H9 (cell line): ENCODE measurements at regions not wholly inside any gene's neighbourhood (a gene's known extent, or its start where the extent isn't known, plus 50 kb on each side); places are given as distances from the start of the nearest gene placed in this dataset.

ENCODE experiments used
- DNase-seq: peaks from one replicate; pipeline ENCODE4 v3.0.0-alpha.2; 2017
- H2AFZ ChIP-seq: one replicate; pipeline ENCODE4 v1.6.1; 2013; ENCODE audit warnings: mild to moderate bottlenecking, low read length, control low read depth, moderate library complexity
- H2AK5ac ChIP-seq: 2 replicates; pipeline ENCODE4 v1.6.1; 2013; ENCODE audit warnings: low read length, control low read depth, mixed read lengths; ENCODE audit not compliant: insufficient read length
- H2BK120ac ChIP-seq: one replicate; pipeline ENCODE4 v1.6.1; 2013; ENCODE audit warnings: low read depth, mild to moderate bottlenecking, low read length, control low read depth, inconsistent platforms; ENCODE audit not compliant: poor library complexity, severe bottlenecking
- H2BK12ac ChIP-seq: 2 replicates; pipeline ENCODE4 v1.6.1; 2013; ENCODE audit warnings: low read length, control low read depth, mixed read lengths, low read depth; ENCODE audit not compliant: insufficient read length
- H2BK15ac ChIP-seq: 2 replicates; pipeline ENCODE4 v1.6.1; 2013; ENCODE audit warnings: low read depth, low read length, control low read depth
- H2BK20ac ChIP-seq: one replicate; pipeline ENCODE4 v1.6.1; 2013; ENCODE audit warnings: low read depth, mild to moderate bottlenecking, low read length, control low read depth, inconsistent platforms; ENCODE audit not compliant: poor library complexity, severe bottlenecking
- H2BK5ac ChIP-seq: 2 replicates; pipeline ENCODE4 v1.6.1; 2013; ENCODE audit warnings: low read length, control low read depth, mixed read lengths; ENCODE audit not compliant: insufficient read length
- H3K14ac ChIP-seq: 2 replicates; pipeline ENCODE4 v1.6.1; 2013; ENCODE audit warnings: low read length, control low read depth; ENCODE audit not compliant: insufficient read depth
- H3K18ac ChIP-seq: 2 replicates; pipeline ENCODE4 v1.6.1; 2013; ENCODE audit warnings: low read depth, mild to moderate bottlenecking, mixed read lengths, low read length, control low read depth; ENCODE audit not compliant: insufficient read length
- H3K23ac ChIP-seq: 2 replicates; pipeline ENCODE4 v1.6.1; 2013; ENCODE audit warnings: low read length, control low read depth, mixed read lengths, low read depth; ENCODE audit not compliant: insufficient read length
- H3K23me2 ChIP-seq: 2 replicates; pipeline ENCODE4 v1.6.1; 2013; ENCODE audit warnings: low read depth, mild to moderate bottlenecking, mixed read lengths, low read length, control low read depth; ENCODE audit not compliant: insufficient read length, poor library complexity, severe bottlenecking
- H3K27ac ChIP-seq: 2 replicates; pipeline ENCODE4 v1.5.1; 2013; ENCODE audit warnings: low read length, control low read depth, mixed read lengths, low read depth; ENCODE audit not compliant: insufficient read length
- H3K27me3 ChIP-seq: 2 replicates; pipeline ENCODE4 v1.6.1; 2013; ENCODE audit warnings: low read length, control low read depth, inconsistent platforms; ENCODE audit not compliant: insufficient read depth
- H3K4ac ChIP-seq: 2 replicates; pipeline ENCODE4 v1.6.1; 2013; ENCODE audit warnings: low read depth, mild to moderate bottlenecking, control low read depth, inconsistent platforms, low read length, moderate library complexity
- H3K4me1 ChIP-seq: 2 replicates; pipeline ENCODE4 v1.6.1; 2013; ENCODE audit warnings: low read length, control low read depth, inconsistent platforms; ENCODE audit not compliant: insufficient read depth
- H3K4me2 ChIP-seq: 2 replicates; pipeline ENCODE4 v1.6.1; 2013; ENCODE audit warnings: low read length, control low read depth, mixed read lengths; ENCODE audit not compliant: insufficient read length, insufficient read depth
- H3K56ac ChIP-seq: 2 replicates; pipeline ENCODE4 v1.6.1; 2013; ENCODE audit warnings: low read depth, mild to moderate bottlenecking, mixed read lengths, low read length, control low read depth; ENCODE audit not compliant: insufficient read length
- H3K79me1 ChIP-seq: 2 replicates; pipeline ENCODE4 v1.6.1; 2013; ENCODE audit warnings: low read depth, mild to moderate bottlenecking, moderate library complexity, low read length, control low read depth, inconsistent platforms; ENCODE audit not compliant: insufficient read depth, poor library complexity, severe bottlenecking
- H3K79me2 ChIP-seq: 2 replicates; pipeline ENCODE4 v1.6.1; 2013; ENCODE audit warnings: low read length, control low read depth, inconsistent platforms; ENCODE audit not compliant: insufficient read depth
- H3K9ac ChIP-seq: 2 replicates; pipeline ENCODE4 v1.6.1; 2013; ENCODE audit warnings: low read length, control low read depth, mixed read lengths; ENCODE audit not compliant: insufficient read length; ENCODE audit errors: extremely low read depth
- H3K9me3 ChIP-seq: one replicate; pipeline ENCODE4 v1.6.1; 2013; ENCODE audit warnings: low read depth, low read length, inconsistent platforms; ENCODE audit not compliant: control insufficient read depth
- H3T11ph ChIP-seq: one replicate; pipeline ENCODE4 v1.6.1; 2013; ENCODE audit warnings: mild to moderate bottlenecking, low read length, control low read depth, inconsistent platforms
- H4K20me1 ChIP-seq: one replicate; pipeline ENCODE4 v1.6.1; 2013; ENCODE audit not compliant: control insufficient read depth, insufficient read length, insufficient read depth
- H4K5ac ChIP-seq: 2 replicates; pipeline ENCODE4 v1.6.1; 2013; ENCODE audit warnings: low read depth, mild to moderate bottlenecking, mixed read lengths, low read length, control low read depth; ENCODE audit not compliant: insufficient read length
- H4K8ac ChIP-seq: replicated peaks from 2 replicates; pipeline ENCODE4 v1.6.1; 2013; ENCODE audit warnings: low read length, control low read depth, mixed read lengths, low read depth; ENCODE audit not compliant: insufficient read length
- H4K91ac ChIP-seq: 2 replicates; pipeline ENCODE4 v1.6.1; 2013; ENCODE audit warnings: low read depth, mild to moderate bottlenecking, moderate library complexity, mixed read lengths, low read length, control low read depth; ENCODE audit not compliant: insufficient read length
- H3K27ac Mint-ChIP-seq, 3 experiments: 2 replicates in 2 of 3; 3 replicates in 1 of 3; pipeline ENCODE4 v1.8.0; 2020 to 2021; ENCODE audit warnings: mixed read lengths in 3 of 3, mild to moderate bottlenecking in 1 of 3, moderate library complexity in 1 of 3
- H3K27me3 Mint-ChIP-seq: 2 replicates; pipeline ENCODE4 v1.8.0; 2021; ENCODE audit warnings: low read depth, mild to moderate bottlenecking, moderate library complexity, mixed read lengths
- H3K36me3 Mint-ChIP-seq, 3 experiments: 2 replicates in 2 of 3; 3 replicates in 1 of 3; pipeline ENCODE4 v1.8.0; 2020 to 2021; ENCODE audit warnings: low read depth in 3 of 3, mixed read lengths in 3 of 3; ENCODE audit not compliant: insufficient read depth in 1 of 3
- H3K4me1 Mint-ChIP-seq, 2 experiments: 2 replicates each; pipeline ENCODE4 v1.8.0; 2020; ENCODE audit warnings: mixed read lengths in 2 of 2
- H3K4me3 Mint-ChIP-seq, 2 experiments: 2 replicates in 1 of 2; 3 replicates in 1 of 2; pipeline ENCODE4 v1.8.0; 2020 to 2021; ENCODE audit warnings: mild to moderate bottlenecking in 2 of 2, mixed read lengths in 2 of 2, moderate library complexity in 1 of 2
- H3K9me3 Mint-ChIP-seq, 2 experiments: 2 replicates in 1 of 2; 3 replicates in 1 of 2; pipeline ENCODE4 v1.8.0; 2020; ENCODE audit warnings: mild to moderate bottlenecking in 2 of 2, mixed read lengths in 2 of 2, moderate library complexity in 1 of 2
- CTCF ChIP-seq: fragments of 200-600 bp; sonication (generic); conservative IDR thresholded peaks from 3 replicates; pipeline ENCODE4 v1.8.0; 2021; ENCODE audit warnings: antibody characterized with exemption, mild to moderate bottlenecking
- WGBS: extraction: QIAGEN DNeasy Blood & Tissue Kit; methylation state at CpG from one replicate; pipeline ENCODE4 v1.1.7; 2013; ENCODE audit warnings: missing lambda C conversion rate, low lambda C conversion rate, mixed read lengths; ENCODE audit not compliant: insufficient read length; ENCODE audit errors: extremely low coverage; 5-methylcytosine and 5-hydroxymethylcytosine counted together

- Histone ChIP-seq H2BK15ac (no peak overlapping the region), H2AFZ (no peak overlapping the region), H3T11ph (no peak overlapping the region), H3K79me1 (no peaks in the 10 kb centered on the region), H2BK12ac (no peak overlapping the region), H3K79me2 (no peaks in the 10 kb centered on the region), H4K91ac (no peak overlapping the region), H3K56ac (no peak overlapping the region), H3K9ac (no peak overlapping the region), H3K27ac (no peak overlapping the region), H3K23me2 (no peaks in the 10 kb centered on the region), H2BK20ac (no peak overlapping the region), H3K4ac (no peak overlapping the region), H3K4me1 (no peaks in the 10 kb centered on the region), H3K27me3 (no peaks in the 10 kb centered on the region), H3K14ac (no peak overlapping the region), H3K4me2 (no peak overlapping the region), H3K23ac (no peak overlapping the region), H4K20me1 (no peaks in the 10 kb centered on the region), H3K18ac (no peak overlapping the region), H2BK120ac (no peak overlapping the region), H2BK5ac (no peak overlapping the region), H4K5ac (no peak overlapping the region), H2AK5ac (no peak overlapping the region), H4K8ac (no peak overlapping the region), H3K9me3 (no peaks in the 10 kb centered on the region)
- no peak for DNase-seq
- no peaks in the 10 kb centered on the region; a peak in 1 of 5 replicates for H3K9me3 Mint-ChIP-seq
- TF ChIP-seq CTCF, result no peak
- H3K27ac Mint-ChIP-seq, result no peak overlapping the region
- H3K4me1 Mint-ChIP-seq, result peaks cover 3 to 8% of the 10 kb centered on the region in 2 experiments; a peak in 3 of 4 replicates
- H3K36me3 Mint-ChIP-seq, result peaks cover 0 to 4% (median 0%) of the 10 kb centered on the region in 3 experiments; a peak in 2 of 7 replicates
- no peaks in the 10 kb centered on the region for H3K27me3 Mint-ChIP-seq
- no peak overlapping the region for H3K4me3 Mint-ChIP-seq
- no CpG with 5 or more reads among the region's 2 CpGs for WGBS
Observed at GRCh38 chr2:101546376-101547058, 71.6 kb upstream of the RFX8 start.
